Neuronal stem cell (in vitro differentiated cells): ENCODE measurements at regions not wholly inside any gene's neighbourhood (a gene's known extent, or its start where the extent isn't known, plus 50 kb on each side); places are given as distances from the start of the nearest gene placed in this dataset.

ENCODE experiments used
- DNase-seq: peaks from one replicate; pipeline ENCODE4 v3.0.0-alpha.2; 2013; ENCODE audit warnings: low spot score
- H2AFZ ChIP-seq: one replicate; pipeline ENCODE4 v1.6.1; 2013; ENCODE audit warnings: mild to moderate bottlenecking, low read length, inconsistent platforms
- H2AK5ac ChIP-seq: 2 replicates; pipeline ENCODE4 v1.6.1; 2013; ENCODE audit warnings: low read depth, mild to moderate bottlenecking, inconsistent platforms, low read length, moderate library complexity, mixed read lengths
- H2BK120ac ChIP-seq: 2 replicates; pipeline ENCODE4 v1.6.1; 2013; ENCODE audit warnings: low read depth, mild to moderate bottlenecking, inconsistent platforms, low read length, moderate library complexity, mixed read lengths
- H2BK12ac ChIP-seq: one replicate; pipeline ENCODE4 v1.6.1; 2013; ENCODE audit warnings: low read length, inconsistent platforms
- H2BK15ac ChIP-seq: 2 replicates; pipeline ENCODE4 v1.6.1; 2013; ENCODE audit warnings: mild to moderate bottlenecking, low read length, inconsistent platforms, mixed read lengths
- H2BK5ac ChIP-seq: one replicate; pipeline ENCODE4 v1.6.1; 2013; ENCODE audit warnings: inconsistent platforms, mild to moderate bottlenecking, low read length, moderate library complexity
- H3K14ac ChIP-seq: one replicate; pipeline ENCODE4 v1.6.1; 2013; ENCODE audit warnings: low read length, inconsistent platforms
- H3K18ac ChIP-seq: 2 replicates; pipeline ENCODE4 v1.6.1; 2013; ENCODE audit warnings: low read length, inconsistent platforms
- H3K23ac ChIP-seq: 2 replicates; pipeline ENCODE4 v1.6.1; 2013; ENCODE audit warnings: low read depth, mild to moderate bottlenecking, mixed read lengths, low read length, inconsistent platforms; ENCODE audit not compliant: poor library complexity
- H3K27ac ChIP-seq: replicated peaks from 3 replicates; pipeline ENCODE4 v1.5.1; 2013; ENCODE audit warnings: low read length, inconsistent platforms
- H3K27me3 ChIP-seq, 3 experiments: 2 replicates each; pipeline ENCODE4 v1.6.1; 2013; ENCODE audit warnings: low read length in 3 of 3, mild to moderate bottlenecking in 2 of 3, inconsistent platforms in 1 of 3, low read depth in 1 of 3, mixed read lengths in 1 of 3, moderate library complexity in 1 of 3; ENCODE audit not compliant: control insufficient read depth in 3 of 3, insufficient read depth in 3 of 3
- H3K36me3 ChIP-seq, 2 donors: replicated peaks in 1 of 2; 2 replicates each; pipeline ENCODE4 v1.6.1; 2013; ENCODE audit warnings: low read length in 2 of 2; ENCODE audit not compliant: control insufficient read depth in 2 of 2, insufficient read depth in 2 of 2
- H3K4ac ChIP-seq: 2 replicates; pipeline ENCODE4 v1.6.1; 2013; ENCODE audit warnings: inconsistent platforms, mild to moderate bottlenecking, low read length, moderate library complexity
- H3K4me1 ChIP-seq, 2 donors: 1 replicate in 1 of 2; 2 replicates in 1 of 2; pipeline ENCODE4 v1.6.1; 2013; ENCODE audit warnings: low read length in 2 of 2, low read depth in 1 of 2; ENCODE audit not compliant: control insufficient read depth in 2 of 2, insufficient read depth in 1 of 2
- H3K4me2 ChIP-seq: one replicate; pipeline ENCODE4 v1.6.1; 2013; ENCODE audit warnings: mild to moderate bottlenecking, low read length, inconsistent platforms; ENCODE audit not compliant: insufficient read depth, poor library complexity, severe bottlenecking
- H3K4me3 ChIP-seq, 2 donors: 2 replicates each; pipeline ENCODE4 v1.5.1; 2013; ENCODE audit warnings: low read length in 2 of 2, mild to moderate bottlenecking in 2 of 2, inconsistent platforms in 1 of 2, moderate library complexity in 1 of 2
- H3K79me1 ChIP-seq: one replicate; pipeline ENCODE4 v1.6.1; 2013; ENCODE audit warnings: low read depth, mild to moderate bottlenecking, inconsistent platforms, low read length, moderate library complexity
- H3K9ac ChIP-seq: one replicate; pipeline ENCODE4 v1.6.1; 2013; ENCODE audit warnings: mild to moderate bottlenecking, low read depth, low read length, inconsistent platforms; ENCODE audit not compliant: poor library complexity
- H3K9me3 ChIP-seq, 2 donors: replicated peaks in 1 of 2; 2 replicates each; pipeline versions ENCODE3 to v1.6.1; 2013; ENCODE audit warnings: low read length in 2 of 2, mild to moderate bottlenecking in 2 of 2, inconsistent platforms in 1 of 2, low read depth in 1 of 2, mixed read lengths in 1 of 2, moderate library complexity in 1 of 2; ENCODE audit not compliant: control insufficient read depth in 2 of 2, insufficient read depth in 1 of 2
- H4K8ac ChIP-seq: one replicate; pipeline ENCODE4 v1.6.1; 2013; ENCODE audit warnings: low read depth, mild to moderate bottlenecking, inconsistent platforms, low read length, moderate library complexity
- H4K91ac ChIP-seq: one replicate; pipeline ENCODE4 v1.6.1; 2013; ENCODE audit warnings: low read length, low read depth, mild to moderate bottlenecking, inconsistent platforms; ENCODE audit not compliant: poor library complexity
- WGBS, 2 donors: extraction: QIAGEN DNeasy Blood & Tissue Kit; methylation state at CpG; one replicate each; pipeline ENCODE4 v1.1.7; 2013; ENCODE audit warnings: missing lambda C conversion rate in 2 of 2, mixed read lengths in 1 of 2; ENCODE audit not compliant: insufficient read length in 2 of 2, insufficient replicate concordance in 1 of 2; ENCODE audit errors: extremely low coverage in 2 of 2; 5-methylcytosine and 5-hydroxymethylcytosine counted together

GRCh38 chr2:215780907-215781685, 232.3 kb downstream of the MREG start:
- H3K27ac ChIP-seq: no peak overlapping the region
- no peak overlapping the region for H2BK120ac ChIP-seq
- H3K23ac ChIP-seq: no peak overlapping the region
- no peak overlapping the region for H3K4ac ChIP-seq
- no peak overlapping the region for H4K91ac ChIP-seq
- H3K4me3 ChIP-seq: no peak overlapping the region
- H3K36me3 ChIP-seq: no peaks in the 10 kb centered on the region
- DNase-seq: no peak
- no peak overlapping the region for H3K18ac ChIP-seq
- H3K79me1 ChIP-seq: no peaks in the 10 kb centered on the region
- no peak overlapping the region for H4K8ac ChIP-seq
- WGBS, 2 donors: no CpG with 5 or more reads among the region's 3 CpGs
- H2AFZ ChIP-seq: no peak overlapping the region
- H2BK5ac ChIP-seq: no peak overlapping the region
- H3K4me2 ChIP-seq: no peak overlapping the region
- H3K9me3 ChIP-seq: no peaks in the 10 kb centered on the region
- no peak overlapping the region for H2BK15ac ChIP-seq
- H3K4me1 ChIP-seq: peaks cover under 1 to 6% of the 10 kb centered on the region in 2 donors
- no peak overlapping the region for H3K9ac ChIP-seq
- no peak overlapping the region for H3K14ac ChIP-seq
- H2BK12ac ChIP-seq: no peak overlapping the region
- no peak overlapping the region for H2AK5ac ChIP-seq
- no peaks in the 10 kb centered on the region for H3K27me3 ChIP-seq

DNA sequence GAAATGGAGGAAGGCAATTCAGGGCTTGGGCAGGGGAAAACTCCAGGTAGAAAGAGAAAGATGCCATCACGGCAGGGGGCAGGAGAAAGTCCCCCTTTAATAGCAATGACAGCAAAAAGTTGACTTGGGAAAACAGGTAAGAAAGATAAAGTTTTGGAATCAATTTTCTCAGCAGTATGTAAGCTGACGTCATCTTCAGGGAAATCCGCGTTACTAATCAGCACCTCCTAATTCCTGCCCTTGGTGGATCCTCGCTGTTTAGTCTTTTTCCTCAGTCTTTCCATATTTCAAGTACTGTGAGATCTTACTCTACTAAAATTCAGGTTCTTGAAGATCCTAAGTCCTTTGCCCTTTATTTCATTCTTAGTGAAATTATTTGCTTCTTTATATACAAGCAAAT, 233.0 kb downstream of the MREG start:
- no peak overlapping the region for H3K9ac ChIP-seq
- H4K91ac ChIP-seq: no peak overlapping the region
- H2BK12ac ChIP-seq: no peak overlapping the region
- no peak overlapping the region for H2AK5ac ChIP-seq
- DNase-seq: no peak
- WGBS, 2 donors: no CpG with 5 or more reads among the region's 5 CpGs
- no peak overlapping the region for H3K23ac ChIP-seq
- H3K14ac ChIP-seq: no peak overlapping the region
- H3K27me3 ChIP-seq: no peaks in the 10 kb centered on the region
- H2BK15ac ChIP-seq: no peak overlapping the region
- H3K27ac ChIP-seq: no peak overlapping the region
- H4K8ac ChIP-seq: no peak overlapping the region
- no peak overlapping the region for H3K4ac ChIP-seq
- no peak overlapping the region for H2BK5ac ChIP-seq
- H3K18ac ChIP-seq: no peak overlapping the region
- H3K4me1 ChIP-seq: peaks cover 1 to 6% of the 10 kb centered on the region in 2 donors
- no peak overlapping the region for H3K4me2 ChIP-seq
- H3K36me3 ChIP-seq: no peaks in the 10 kb centered on the region
- no peak overlapping the region for H2BK120ac ChIP-seq
- H2AFZ ChIP-seq: no peak overlapping the region
- H3K4me3 ChIP-seq: no peak overlapping the region
- no peaks in the 10 kb centered on the region for H3K9me3 ChIP-seq
- H3K79me1 ChIP-seq: no peaks in the 10 kb centered on the region

- Histone ChIP-seq H3K18ac (no peak overlapping the region), H3K9ac (no peak overlapping the region), H3K4me3 (no peak overlapping the region), H3K36me3 (no peaks in the 10 kb centered on the region), H3K79me1 (no peaks in the 10 kb centered on the region), H2AFZ (no peak overlapping the region), H2BK15ac (no peak overlapping the region), H3K14ac (no peak overlapping the region), H3K23ac (no peak overlapping the region), H4K8ac (no peak overlapping the region), H3K4me1 (peaks cover 1 to 6% of the 10 kb centered on the region in 2 donors), H3K27ac (no peak overlapping the region), H2BK120ac (no peak overlapping the region), H3K4ac (no peak overlapping the region), H2BK12ac (no peak overlapping the region), H2AK5ac (no peak overlapping the region), H4K91ac (no peak overlapping the region), H3K27me3 (no peaks in the 10 kb centered on the region), H3K4me2 (no peak overlapping the region), H2BK5ac (no peak overlapping the region), H3K9me3 (no peaks in the 10 kb centered on the region)
- no CpG with 5 or more reads among the region's 3 CpGs for WGBS, 2 donors
- DNase-seq: no peak
These were observed 233.4 kb downstream of the MREG start for GRCh38 chr2:215779912-215780311.

GRCh38 chr2:215777465-215778044, 235.8 kb downstream of the MREG start:
- Histone ChIP-seq H2AFZ (no peak overlapping the region), H4K8ac (no peak overlapping the region), H3K14ac (no peak overlapping the region), H3K36me3 (no peaks in the 10 kb centered on the region), H3K4me2 (no peak overlapping the region), H3K4ac (no peak overlapping the region), H3K4me3 (no peak overlapping the region), H4K91ac (no peak overlapping the region), H3K18ac (no peak overlapping the region), H2BK5ac (no peak overlapping the region), H2BK15ac (no peak overlapping the region), H2AK5ac (no peak overlapping the region), H2BK120ac (no peak overlapping the region), H3K27me3 (no peaks in the 10 kb centered on the region), H3K4me1 (peaks cover 10 to 14% of the 10 kb centered on the region in 2 donors), H3K9me3 (no peaks in the 10 kb centered on the region), H3K9ac (no peak overlapping the region), H3K27ac (no peak overlapping the region), H3K79me1 (no peaks in the 10 kb centered on the region), H2BK12ac (no peak overlapping the region), H3K23ac (no peak overlapping the region)
- WGBS, 2 donors: no CpG with 5 or more reads among the region's 7 CpGs
- no peak for DNase-seq
